Lung (tissue), 11 donors: ENCODE measurements at regions not wholly inside any gene's neighbourhood (a gene's known extent, or its start where the extent isn't known, plus 50 kb on each side); places are given as distances from the start of the nearest gene placed in this dataset.

Experiments
- ATAC-seq: fragments of 200-7000 bp; cut with Tn5 transposase; one replicate; pipeline ENCODE4 v1.9.1; 2020; ENCODE audit warnings: moderate number of reproducible peaks; ENCODE audit not compliant: insufficient read depth, low FRiP score
- DNase-seq, 3 donors: peaks; one replicate each; pipeline ENCODE4 v3.0.0-alpha.2; 2013 to 2017
- H3K27ac ChIP-seq, 2 donors: one replicate each; pipeline ENCODE4 v1.5.1; 2013; ENCODE audit warnings: mild to moderate bottlenecking in 2 of 2, moderate library complexity in 2 of 2, control low read depth in 1 of 2, inconsistent platforms in 1 of 2, low read depth in 1 of 2, low read length in 1 of 2
- H3K27me3 ChIP-seq, 3 donors: one replicate each; pipeline ENCODE4 v1.5.1; 2013; ENCODE audit warnings: low read length in 2 of 3; ENCODE audit not compliant: control insufficient read depth in 3 of 3, insufficient read depth in 3 of 3
- H3K36me3 ChIP-seq, 4 donors: one replicate each; pipeline ENCODE4 v1.5.1; 2013; ENCODE audit warnings: low read length in 4 of 4, mild to moderate bottlenecking in 1 of 4, moderate library complexity in 1 of 4; ENCODE audit not compliant: control insufficient read depth in 4 of 4, insufficient read depth in 4 of 4
- H3K4me1 ChIP-seq, 5 donors: one replicate each; pipeline ENCODE4 v1.5.1; 2013; ENCODE audit warnings: low read length in 5 of 5, mild to moderate bottlenecking in 2 of 5, moderate library complexity in 1 of 5; ENCODE audit not compliant: control insufficient read depth in 5 of 5, insufficient read depth in 5 of 5
- H3K4me3 ChIP-seq: one replicate; pipeline ENCODE4 v1.5.1; 2013; ENCODE audit warnings: mild to moderate bottlenecking, control low read depth, moderate library complexity
- H3K9ac ChIP-seq, 2 donors: one replicate each; pipeline ENCODE4 v1.5.1; 2013; ENCODE audit warnings: low read length in 2 of 2, control low read depth in 1 of 2; ENCODE audit not compliant: insufficient read depth in 1 of 2
- H3K9me3 ChIP-seq, 4 donors: one replicate each; pipeline ENCODE4 v1.5.1; 2013; ENCODE audit warnings: low read length in 3 of 4, mild to moderate bottlenecking in 1 of 4, moderate library complexity in 1 of 4; ENCODE audit not compliant: control insufficient read depth in 4 of 4, insufficient read depth in 3 of 4
- WGBS, 2 donors: extraction: QIAGEN DNeasy Blood & Tissue Kit; methylation state at CpG; one replicate each; pipeline ENCODE4 v1.1.7; 2013; 5-methylcytosine and 5-hydroxymethylcytosine counted together
- TF ChIP-seq, protein P1 (sequence below): IDR thresholded peaks from 2 replicates; pipeline ENCODE4 v1.5.1; 2012; ENCODE audit warnings: mild to moderate bottlenecking; ENCODE audit errors: control extremely low read depth, extremely low read depth
- donor health status: control.
- donor health status: control.
- donor health status: Bipolar disorder and iron deficiency.
- donor health status: healthy.
- donor health status: DM: yes; HTN: yes; CAD: no.

GRCh38 chr18:2395427-2396161, 175.7 kb downstream of the METTL4 start:
- TF ChIP-seq, protein P1, sequence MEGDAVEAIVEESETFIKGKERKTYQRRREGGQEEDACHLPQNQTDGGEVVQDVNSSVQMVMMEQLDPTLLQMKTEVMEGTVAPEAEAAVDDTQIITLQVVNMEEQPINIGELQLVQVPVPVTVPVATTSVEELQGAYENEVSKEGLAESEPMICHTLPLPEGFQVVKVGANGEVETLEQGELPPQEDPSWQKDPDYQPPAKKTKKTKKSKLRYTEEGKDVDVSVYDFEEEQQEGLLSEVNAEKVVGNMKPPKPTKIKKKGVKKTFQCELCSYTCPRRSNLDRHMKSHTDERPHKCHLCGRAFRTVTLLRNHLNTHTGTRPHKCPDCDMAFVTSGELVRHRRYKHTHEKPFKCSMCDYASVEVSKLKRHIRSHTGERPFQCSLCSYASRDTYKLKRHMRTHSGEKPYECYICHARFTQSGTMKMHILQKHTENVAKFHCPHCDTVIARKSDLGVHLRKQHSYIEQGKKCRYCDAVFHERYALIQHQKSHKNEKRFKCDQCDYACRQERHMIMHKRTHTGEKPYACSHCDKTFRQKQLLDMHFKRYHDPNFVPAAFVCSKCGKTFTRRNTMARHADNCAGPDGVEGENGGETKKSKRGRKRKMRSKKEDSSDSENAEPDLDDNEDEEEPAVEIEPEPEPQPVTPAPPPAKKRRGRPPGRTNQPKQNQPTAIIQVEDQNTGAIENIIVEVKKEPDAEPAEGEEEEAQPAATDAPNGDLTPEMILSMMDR = no peak
- Histone ChIP-seq H3K9me3 (no peaks in the 10 kb centered on the region), H3K36me3 (no peaks in the 10 kb centered on the region), H3K9ac (no peak overlapping the region), H3K4me1 (no peaks in the 10 kb centered on the region), H3K4me3 (no peak overlapping the region), H3K27ac (no peak overlapping the region), H3K27me3 (peaks cover 0 to 2% (median 0%) of the 10 kb centered on the region in 3 donors)
- ATAC-seq (no peak), DNase-seq (no peak)
- 59 to 75% methylated on average over 3 of the region's 3 CpGs for WGBS, 2 donors

GRCh38 chr18:2396162-2396505, 175.2 kb downstream of the METTL4 start:
- TF ChIP-seq, protein P1 = no peak
- Histone ChIP-seq H3K9ac (no peak overlapping the region), H3K4me3 (no peak overlapping the region), H3K4me1 (no peaks in the 10 kb centered on the region), H3K27ac (no peak overlapping the region), H3K36me3 (no peaks in the 10 kb centered on the region), H3K27me3 (peaks cover 0 to 2% (median 0%) of the 10 kb centered on the region in 3 donors), H3K9me3 (no peaks in the 10 kb centered on the region)
- ATAC-seq (no peak), DNase-seq (no peak)
- WGBS, 2 donors = 88% methylated on average over 2 of the region's 2 CpGs

DNA sequence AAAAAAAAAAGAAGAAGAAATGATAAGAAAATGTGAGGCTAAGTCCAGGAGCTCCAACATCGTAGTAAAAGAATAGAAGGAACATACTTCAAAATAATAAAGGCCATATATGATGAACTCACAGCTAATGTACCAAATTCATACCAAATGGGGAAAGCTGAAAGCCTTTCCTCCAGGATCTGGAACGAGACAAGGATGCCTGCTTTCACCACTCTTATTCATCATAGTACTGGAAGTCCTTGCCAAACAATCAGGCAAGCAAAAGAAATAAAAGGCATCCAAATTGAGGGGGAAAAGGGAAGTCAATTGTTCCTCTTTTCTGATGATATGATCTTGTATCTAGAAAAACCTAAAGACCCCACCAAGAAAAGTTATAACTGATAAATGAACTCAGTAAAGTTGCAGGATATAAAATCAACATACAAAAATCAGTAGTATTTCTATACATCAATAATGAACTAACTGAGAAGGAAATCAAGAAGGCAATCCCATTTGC, 170.6 kb downstream of the METTL4 start:
- 60 to 66% methylated on average over 2 of the region's 2 CpGs for WGBS, 2 donors
- ATAC-seq (no peak), DNase-seq (no peak)
- no peaks in the 10 kb centered on the region for H3K27me3 ChIP-seq
- no peak overlapping the region for H3K9ac ChIP-seq
- no peaks in the 10 kb centered on the region for H3K4me1 ChIP-seq
- TF ChIP-seq, protein P1 = no peak
- no peak overlapping the region for H3K27ac ChIP-seq
- no peaks in the 10 kb centered on the region for H3K36me3 ChIP-seq
- no peak overlapping the region for H3K4me3 ChIP-seq
- no peaks in the 10 kb centered on the region for H3K9me3 ChIP-seq
